Neural crest cell (in vitro differentiated cells): ENCODE measurements at regions not wholly inside any gene's neighbourhood (a gene's known extent, or its start where the extent isn't known, plus 50 kb on each side); places are given as distances from the start of the nearest gene placed in this dataset.

Experiments
- DNase-seq: peaks from one replicate; pipeline ENCODE4 v3.0.0; 2021; ENCODE audit warnings: low read depth, mixed read lengths, low spot score
- H3K27ac Mint-ChIP-seq: one replicate; pipeline ENCODE4 v1.8.0; 2021; ENCODE audit warnings: mild to moderate bottlenecking, mixed read lengths; ENCODE audit not compliant: unreplicated experiment
- H3K27me3 Mint-ChIP-seq: 2 replicates; pipeline ENCODE4 v1.8.0; 2021; ENCODE audit warnings: low read depth, mild to moderate bottlenecking, mixed read lengths
- H3K36me3 Mint-ChIP-seq: 2 replicates; pipeline ENCODE4 v1.8.0; 2021; ENCODE audit warnings: low read depth, mild to moderate bottlenecking, mixed read lengths
- H3K4me1 Mint-ChIP-seq: 2 replicates; pipeline ENCODE4 v1.8.0; 2021; ENCODE audit warnings: mixed read lengths
- H3K4me3 Mint-ChIP-seq: one replicate; pipeline ENCODE4 v1.8.0; 2021; ENCODE audit warnings: mild to moderate bottlenecking, mixed read lengths
- H3K9me3 Mint-ChIP-seq: 2 replicates; pipeline ENCODE4 v1.8.0; 2021; ENCODE audit warnings: mixed read lengths
- TF ChIP-seq, protein P1 (sequence below): fragments of 200-600 bp; sonication (generic); conservative IDR thresholded peaks from 2 replicates; pipeline ENCODE4 v1.5.0; 2021; ENCODE audit warnings: antibody characterized with exemption, mild to moderate bottlenecking

GRCh38 chr2:14114275-14114674, 518.2 kb upstream of the LRATD1 start:
- H3K9me3 Mint-ChIP-seq, result no peaks in the 10 kb centered on the region
- H3K36me3 Mint-ChIP-seq, result no peaks in the 10 kb centered on the region
- no peak overlapping the region for H3K27ac Mint-ChIP-seq
- no peak for DNase-seq
- no peaks in the 10 kb centered on the region for H3K27me3 Mint-ChIP-seq
- no peak overlapping the region for H3K4me3 Mint-ChIP-seq
- H3K4me1 Mint-ChIP-seq, result no peaks in the 10 kb centered on the region
- TF ChIP-seq, protein P1, sequence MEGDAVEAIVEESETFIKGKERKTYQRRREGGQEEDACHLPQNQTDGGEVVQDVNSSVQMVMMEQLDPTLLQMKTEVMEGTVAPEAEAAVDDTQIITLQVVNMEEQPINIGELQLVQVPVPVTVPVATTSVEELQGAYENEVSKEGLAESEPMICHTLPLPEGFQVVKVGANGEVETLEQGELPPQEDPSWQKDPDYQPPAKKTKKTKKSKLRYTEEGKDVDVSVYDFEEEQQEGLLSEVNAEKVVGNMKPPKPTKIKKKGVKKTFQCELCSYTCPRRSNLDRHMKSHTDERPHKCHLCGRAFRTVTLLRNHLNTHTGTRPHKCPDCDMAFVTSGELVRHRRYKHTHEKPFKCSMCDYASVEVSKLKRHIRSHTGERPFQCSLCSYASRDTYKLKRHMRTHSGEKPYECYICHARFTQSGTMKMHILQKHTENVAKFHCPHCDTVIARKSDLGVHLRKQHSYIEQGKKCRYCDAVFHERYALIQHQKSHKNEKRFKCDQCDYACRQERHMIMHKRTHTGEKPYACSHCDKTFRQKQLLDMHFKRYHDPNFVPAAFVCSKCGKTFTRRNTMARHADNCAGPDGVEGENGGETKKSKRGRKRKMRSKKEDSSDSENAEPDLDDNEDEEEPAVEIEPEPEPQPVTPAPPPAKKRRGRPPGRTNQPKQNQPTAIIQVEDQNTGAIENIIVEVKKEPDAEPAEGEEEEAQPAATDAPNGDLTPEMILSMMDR, result no peak

DNA sequence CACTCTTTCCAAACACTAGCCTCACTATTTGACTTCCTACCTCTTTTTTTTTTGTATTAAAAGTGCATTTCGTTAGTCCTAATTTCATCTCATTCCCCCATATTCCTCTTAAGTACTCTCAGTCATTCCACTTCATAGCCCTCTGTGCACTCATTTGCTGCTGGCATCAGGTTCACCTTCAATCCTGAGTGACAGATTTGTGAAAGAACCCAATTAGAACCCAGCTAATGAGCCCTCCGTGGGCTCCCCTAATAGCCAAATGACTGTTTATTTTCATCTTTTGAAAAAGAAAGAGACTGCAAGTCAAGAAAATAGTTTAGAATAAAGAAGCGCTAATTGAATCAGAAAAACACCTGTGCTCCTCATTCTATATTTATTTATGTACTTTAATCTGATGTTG, 512.1 kb upstream of the LRATD1 start:
- Mint-ChIP-seq H3K36me3 (no peaks in the 10 kb centered on the region), H3K4me3 (no peak overlapping the region), H3K9me3 (no peaks in the 10 kb centered on the region), H3K4me1 (no peaks in the 10 kb centered on the region), H3K27ac (no peak overlapping the region), H3K27me3 (no peaks in the 10 kb centered on the region)
- DNase-seq, result no peak
- TF ChIP-seq, protein P1, result no peak

DNA sequence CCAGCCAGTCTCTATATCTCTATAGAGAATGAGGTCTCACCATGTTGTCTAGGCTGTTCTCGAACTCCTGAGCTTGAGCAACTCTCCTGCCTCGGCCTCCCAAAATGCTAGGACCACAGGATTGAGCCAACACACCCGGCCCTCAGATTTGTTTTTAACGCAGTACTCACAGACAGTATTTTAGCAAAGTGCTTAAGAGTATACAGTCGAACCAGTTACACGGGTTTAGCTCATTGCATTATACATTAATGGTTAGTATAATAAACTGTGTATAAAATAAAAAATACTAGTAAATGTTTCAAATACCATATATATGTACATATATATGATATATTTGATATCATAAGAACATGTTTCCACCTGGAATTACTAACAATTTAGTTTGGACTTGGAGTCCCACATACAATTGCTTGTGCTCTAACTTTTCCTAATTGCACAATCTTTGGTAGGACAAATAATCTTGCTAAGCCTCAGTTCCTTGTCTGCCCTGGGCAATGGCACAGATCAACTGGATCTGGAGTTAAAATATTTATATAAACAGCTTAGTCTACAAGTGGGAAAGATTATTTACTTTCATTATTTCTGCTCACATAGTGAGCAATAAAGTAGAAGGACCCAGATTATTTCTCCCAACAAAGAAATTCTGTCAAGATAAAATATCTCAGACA, 508.9 kb upstream of the LRATD1 start:
- Mint-ChIP-seq H3K4me1 (no peaks in the 10 kb centered on the region), H3K27me3 (peaks cover 2% of the 10 kb centered on the region), H3K9me3 (no peaks in the 10 kb centered on the region), H3K4me3 (no peak overlapping the region), H3K27ac (no peak overlapping the region), H3K36me3 (no peaks in the 10 kb centered on the region)
- TF ChIP-seq, protein P1, result no peak
- no peak for DNase-seq

- Mint-ChIP-seq H3K9me3 (no peaks in the 10 kb centered on the region), H3K27ac (no peak overlapping the region), H3K27me3 (peaks cover 2% of the 10 kb centered on the region), H3K4me1 (no peaks in the 10 kb centered on the region), H3K4me3 (no peak overlapping the region), H3K36me3 (no peaks in the 10 kb centered on the region)
- TF ChIP-seq, protein P1, result no peak
- DNase-seq, result no peak
Measured at GRCh38 chr2:14125624-14126293, 506.8 kb upstream of the LRATD1 start.

DNA sequence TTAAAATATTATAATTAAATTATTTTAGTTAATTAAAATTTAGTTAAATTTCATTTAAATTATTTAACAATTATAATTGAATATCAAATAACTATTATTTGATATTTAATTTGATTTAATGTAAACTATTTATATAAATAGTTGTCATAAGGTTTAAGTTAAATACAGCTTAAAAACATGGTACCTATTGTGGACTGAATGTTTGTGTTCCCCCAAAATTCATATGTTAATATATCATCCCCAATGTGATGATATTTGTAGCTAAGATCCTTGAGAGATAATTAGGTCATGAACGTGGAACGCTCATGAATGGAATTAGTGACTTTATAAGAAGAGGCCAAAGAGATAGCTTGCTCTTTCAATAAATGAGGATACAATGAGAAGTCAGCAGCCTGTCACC, 505.7 kb upstream of the LRATD1 start:
- Mint-ChIP-seq H3K4me1 (no peaks in the 10 kb centered on the region), H3K4me3 (no peak overlapping the region), H3K36me3 (no peaks in the 10 kb centered on the region), H3K27me3 (peaks cover 2% of the 10 kb centered on the region), H3K27ac (no peak overlapping the region), H3K9me3 (no peaks in the 10 kb centered on the region)
- TF ChIP-seq, protein P1, result no peak
- no peak for DNase-seq
